ENCODE measurements at regions not wholly inside any gene's neighbourhood (a gene's known extent, or its start where the extent isn't known, plus 50 kb on each side); places are given as distances from the start of the nearest gene placed in this dataset.

GRCh38 chr2:220991972-220992371 is 580.1 kb downstream of the EPHA4 start:
- ATAC-seq, result no peak
- no peak overlapping the region for H3K4me3 ChIP-seq

GRCh38 chr2:220994846-220995245 is 577.3 kb downstream of the EPHA4 start:
- intact Hi-C loops (cut with DNase I), result no loop called here
- H3K27ac ChIP-seq, result no peak overlapping the region
- DNase-seq, result no peak
- ATAC-seq, result no peak
- no peaks in the 10 kb centered on the region for H3K27me3 ChIP-seq
- no peaks in the 10 kb centered on the region for H3K36me3 ChIP-seq
- H3K9me3 ChIP-seq, result no peaks in the 10 kb centered on the region
- no peak for TF ChIP-seq CTCF (IDR thresholded peaks at IDR 0.05)
- H3K4me1 ChIP-seq, result no peaks in the 10 kb centered on the region
- no peak overlapping the region for H3K4me3 ChIP-seq

More at GRCh38 chr2:220991972-220992371, 580.1 kb downstream of the EPHA4 start:
- Histone ChIP-seq H3K27me3 (no peaks in the 10 kb centered on the region), H3K9me3 (no peaks in the 10 kb centered on the region), H3K36me3 (no peaks in the 10 kb centered on the region), H3K4me1 (no peaks in the 10 kb centered on the region), H3K27ac (no peak overlapping the region)
- TF ChIP-seq CTCF (IDR thresholded peaks at IDR 0.05), result no peak
- DNase-seq, result no peak
- intact Hi-C loops (cut with DNase I), result no loop called here

GRCh38 chr2:220995581-220995980 is 576.5 kb downstream of the EPHA4 start:
- Histone ChIP-seq H3K27me3 (no peaks in the 10 kb centered on the region), H3K4me1 (no peaks in the 10 kb centered on the region), H3K4me3 (no peak overlapping the region), H3K27ac (no peak overlapping the region), H3K36me3 (no peaks in the 10 kb centered on the region), H3K9me3 (no peaks in the 10 kb centered on the region)
- intact Hi-C loops (cut with DNase I), result no loop called here
- ATAC-seq, result no peak
- no peak for TF ChIP-seq CTCF (IDR thresholded peaks at IDR 0.05)
- DNase-seq, result no peak

- no peaks in the 10 kb centered on the region for H3K4me1 ChIP-seq
- intact Hi-C loops (cut with DNase I), result no loop called here
These were observed 573.9 kb downstream of the EPHA4 start for GRCh38 chr2:220998156-220998555.

GRCh38 chr2:220999356-220999755 is 572.7 kb downstream of the EPHA4 start:
- TF ChIP-seq CTCF (IDR thresholded peaks at IDR 0.05), result no peak
- Histone ChIP-seq H3K4me1 (no peaks in the 10 kb centered on the region), H3K27ac (no peak overlapping the region), H3K9me3 (no peaks in the 10 kb centered on the region), H3K4me3 (no peak overlapping the region), H3K27me3 (no peaks in the 10 kb centered on the region), H3K36me3 (no peaks in the 10 kb centered on the region)
- ATAC-seq (no peak), DNase-seq (no peak)
- intact Hi-C loops (cut with DNase I), result no loop called here

More at GRCh38 chr2:220998156-220998555, 573.9 kb downstream of the EPHA4 start:
- Histone ChIP-seq H3K9me3 (no peaks in the 10 kb centered on the region), H3K27me3 (no peaks in the 10 kb centered on the region), H3K36me3 (no peaks in the 10 kb centered on the region), H3K4me3 (no peak overlapping the region), H3K27ac (no peak overlapping the region)
- no peak for TF ChIP-seq CTCF (IDR thresholded peaks at IDR 0.05)
- DNase-seq, result no peak
- no peak for ATAC-seq
